Mesendoderm (in vitro differentiated cells): ENCODE measurements at regions not wholly inside any gene's neighbourhood (a gene's known extent, or its start where the extent isn't known, plus 50 kb on each side); places are given as distances from the start of the nearest gene placed in this dataset.
"Not testable (repeated sequence)": the region's sequence is repeated elsewhere in the genome, so short reads cannot be mapped to it uniquely, and the experiment has no call there.

Source experiments
- DNase-seq: peaks from one replicate; pipeline ENCODE4 v3.0.0; 2013
- H2AK5ac ChIP-seq: 2 replicates; pipeline ENCODE4 v1.6.1; 2013; ENCODE audit warnings: low read length, inconsistent platforms
- H2BK120ac ChIP-seq: 2 replicates; pipeline ENCODE4 v1.6.1; 2013; ENCODE audit warnings: low read depth, mild to moderate bottlenecking, low read length, moderate library complexity, mixed read lengths
- H2BK15ac ChIP-seq: replicated peaks from 2 replicates; pipeline ENCODE4 v1.6.1; 2013; ENCODE audit warnings: low read depth, mild to moderate bottlenecking, moderate library complexity
- H2BK5ac ChIP-seq: 2 replicates; pipeline ENCODE4 v1.6.1; 2013; ENCODE audit warnings: low read length, inconsistent platforms
- H3K18ac ChIP-seq: 2 replicates; pipeline ENCODE4 v1.6.1; 2013; ENCODE audit warnings: mild to moderate bottlenecking, low read length, mixed read lengths
- H3K23ac ChIP-seq: one replicate; pipeline ENCODE4 v1.6.1; 2013; ENCODE audit warnings: low read length
- H3K27ac ChIP-seq: 2 replicates; pipeline ENCODE4 v1.5.1; 2013; ENCODE audit warnings: low read depth, mild to moderate bottlenecking, inconsistent platforms, low read length, moderate library complexity
- H3K27me3 ChIP-seq: 2 replicates; pipeline ENCODE4 v1.6.1; 2013; ENCODE audit warnings: low read length, control low read depth, mild to moderate bottlenecking, inconsistent platforms; ENCODE audit not compliant: insufficient read depth, poor library complexity
- H3K36me3 ChIP-seq: 2 replicates; pipeline ENCODE4 v1.6.1; 2013; ENCODE audit warnings: low read length, inconsistent platforms; ENCODE audit not compliant: control insufficient read depth, insufficient read depth
- H3K4ac ChIP-seq: one replicate; pipeline ENCODE4 v1.6.1; 2013; ENCODE audit warnings: low read depth, mild to moderate bottlenecking, low read length, moderate library complexity
- H3K4me1 ChIP-seq: 2 replicates; pipeline ENCODE4 v1.6.1; 2013; ENCODE audit warnings: low read depth, low read length, inconsistent platforms; ENCODE audit not compliant: control insufficient read depth
- H3K4me2 ChIP-seq: 2 replicates; pipeline ENCODE4 v1.6.1; 2013; ENCODE audit warnings: low read length
- H3K4me3 ChIP-seq: 2 replicates; pipeline ENCODE4 v1.5.1; 2013; ENCODE audit warnings: mild to moderate bottlenecking, low read length
- H3K56ac ChIP-seq: one replicate; pipeline ENCODE4 v1.6.1; 2013; ENCODE audit warnings: low read length
- H3K79me1 ChIP-seq: 2 replicates; pipeline ENCODE4 v1.6.1; 2013; ENCODE audit warnings: low read length, inconsistent platforms
- H3K79me2 ChIP-seq: 2 replicates; pipeline ENCODE4 v1.6.1; 2013; ENCODE audit warnings: mild to moderate bottlenecking, low read length; ENCODE audit not compliant: control insufficient read depth, insufficient read depth
- H3K9ac ChIP-seq: 2 replicates; pipeline ENCODE4 v1.6.1; 2013; ENCODE audit warnings: low read length, inconsistent platforms
- H4K5ac ChIP-seq: one replicate; pipeline ENCODE4 v1.6.1; 2013; ENCODE audit warnings: low read length
- H4K8ac ChIP-seq: one replicate; pipeline ENCODE4 v1.6.1; 2013; ENCODE audit warnings: low read depth, mild to moderate bottlenecking, control low read depth, low read length, moderate library complexity
- WGBS: extraction: QIAGEN DNeasy Blood & Tissue Kit; methylation state at CpG from one replicate; pipeline ENCODE4 v1.1.7; 2013; ENCODE audit warnings: low lambda C conversion rate, missing lambda C conversion rate; ENCODE audit not compliant: insufficient coverage; ENCODE audit errors: extremely low coverage; 5-methylcytosine and 5-hydroxymethylcytosine counted together

- H3K27ac ChIP-seq = no peak overlapping the region
These were observed 518.3 kb upstream of the ZNF337 start for GRCh38 chr20:26214991-26215390.

GRCh38 chr20:26209171-26209941 lies 512.7 kb upstream of the ZNF337 start:
- H3K4me3 ChIP-seq = no peak overlapping the region
- H2AK5ac ChIP-seq = no peak overlapping the region
- no CpG with 5 or more reads among the region's 88 CpGs for WGBS
- H3K56ac ChIP-seq = peak overlapping the region; percentile 60
- H2BK5ac ChIP-seq = no peak overlapping the region
- H3K23ac ChIP-seq = no peak overlapping the region
- H4K8ac ChIP-seq = no peak overlapping the region
- H3K4me2 ChIP-seq = peak overlapping the region; percentile 31
- peak overlapping the region; percentile 21 for H3K18ac ChIP-seq
- H4K5ac ChIP-seq = no peak overlapping the region
- no peak overlapping the region for H2BK120ac ChIP-seq
- H3K9ac ChIP-seq = peak overlapping the region; percentile 19
- H2BK15ac ChIP-seq = no peak overlapping the region
- H3K27me3 ChIP-seq = peaks cover 4% of the 10 kb centered on the region
- H3K4ac ChIP-seq = no peak overlapping the region
- no peaks in the 10 kb centered on the region for H3K79me1 ChIP-seq
- peak; percentile 22 for DNase-seq
- no peaks in the 10 kb centered on the region for H3K79me2 ChIP-seq
- no peaks in the 10 kb centered on the region for H3K4me1 ChIP-seq
- H3K27ac ChIP-seq = no peak overlapping the region
- no peaks in the 10 kb centered on the region for H3K36me3 ChIP-seq

More at GRCh38 chr20:26214991-26215390, 518.3 kb upstream of the ZNF337 start:
- Histone ChIP-seq H3K79me2 (no peaks in the 10 kb centered on the region), H3K18ac (no peak overlapping the region), H3K4me1 (no peaks in the 10 kb centered on the region), H3K9ac (no peak overlapping the region), H3K4me3 (no peak overlapping the region), H3K4ac (no peak overlapping the region), H2AK5ac (no peak overlapping the region), H3K23ac (no peak overlapping the region), H3K36me3 (no peaks in the 10 kb centered on the region), H2BK5ac (no peak overlapping the region), H4K8ac (no peak overlapping the region), H4K5ac (no peak overlapping the region), H3K56ac (no peak overlapping the region), H3K79me1 (no peaks in the 10 kb centered on the region), H2BK120ac (no peak overlapping the region), H3K27me3 (no peaks in the 10 kb centered on the region), H2BK15ac (no peak overlapping the region), H3K4me2 (no peak overlapping the region)
- WGBS = no CpG with 5 or more reads among the region's 3 CpGs
- DNase-seq = no peak

- no peaks in the 10 kb centered on the region for H3K36me3 ChIP-seq
- no peak overlapping the region for H2BK120ac ChIP-seq
- H3K27ac ChIP-seq = no peak overlapping the region
- no peak overlapping the region for H2BK15ac ChIP-seq
- no CpG with 5 or more reads among the region's 91 CpGs for WGBS
- H4K8ac ChIP-seq = no peak overlapping the region
- peaks cover 4% of the 10 kb centered on the region for H3K27me3 ChIP-seq
- H3K4me2 ChIP-seq = peak overlapping the region; percentile 67
- H3K9ac ChIP-seq = no peak overlapping the region
- H3K4me1 ChIP-seq = no peaks in the 10 kb centered on the region
- no peak overlapping the region for H4K5ac ChIP-seq
- H3K79me2 ChIP-seq = no peaks in the 10 kb centered on the region
- H3K4me3 ChIP-seq = no peak overlapping the region
- no peak overlapping the region for H2AK5ac ChIP-seq
- peak overlapping the region; percentile 67 for H3K56ac ChIP-seq
- H3K4ac ChIP-seq = no peak overlapping the region
- H3K18ac ChIP-seq = no peak overlapping the region
- peak; percentile 74 for DNase-seq
- H3K23ac ChIP-seq = no peak overlapping the region
- H3K79me1 ChIP-seq = no peaks in the 10 kb centered on the region
- no peak overlapping the region for H2BK5ac ChIP-seq
These were observed 511.8 kb upstream of the ZNF337 start for GRCh38 chr20:26208296-26209091.

- H3K27ac ChIP-seq, H3K4me1 ChIP-seq, H2BK120ac ChIP-seq, H3K36me3 ChIP-seq, H3K79me2 ChIP-seq, H3K18ac ChIP-seq, H4K8ac ChIP-seq, H3K4me3 ChIP-seq, H3K79me1 ChIP-seq, H3K9ac ChIP-seq, H2AK5ac ChIP-seq, H2BK5ac ChIP-seq, H4K5ac ChIP-seq, H3K23ac ChIP-seq, H3K27me3 ChIP-seq, H2BK15ac ChIP-seq, H3K4ac ChIP-seq: not testable (repeated sequence)
- peak; percentile 31 for DNase-seq
- WGBS = no CpG with 5 or more reads among the region's 35 CpGs
- Histone ChIP-seq H3K56ac (peak overlapping the region; percentile 60), H3K4me2 (peak overlapping the region; percentile 67)
These were observed 511.3 kb upstream of the ZNF337 start for GRCh38 chr20:26207967-26208295.

- Histone ChIP-seq H3K36me3 (no peaks in the 10 kb centered on the region), H3K4me1 (no peaks in the 10 kb centered on the region), H3K9ac (no peak overlapping the region), H2AK5ac (no peak overlapping the region), H3K4ac (no peak overlapping the region), H3K79me1 (no peaks in the 10 kb centered on the region), H4K8ac (no peak overlapping the region), H3K23ac (no peak overlapping the region), H3K27me3 (peaks cover 4% of the 10 kb centered on the region), H2BK5ac (no peak overlapping the region), H2BK120ac (no peak overlapping the region), H4K5ac (no peak overlapping the region), H3K79me2 (no peaks in the 10 kb centered on the region), H3K27ac (no peak overlapping the region), H3K4me2 (no peak overlapping the region), H3K18ac (no peak overlapping the region), H2BK15ac (no peak overlapping the region), H3K56ac (no peak overlapping the region), H3K4me3 (no peak overlapping the region)
- no peak for DNase-seq
- no CpG with 5 or more reads among the region's 3 CpGs for WGBS
These were observed 510.7 kb upstream of the ZNF337 start for GRCh38 chr20:26207237-26207966.
